ENCODE measurements at regions not wholly inside any gene's neighbourhood (a gene's known extent, or its start where the extent isn't known, plus 50 kb on each side); places are given as distances from the start of the nearest gene placed in this dataset.

GRCh38 chr1:104406728-104407127, 657.0 kb downstream of the AMY1C start:
- H3K4me1 ChIP-seq (ENCODE audit: insufficient read depth): no peaks in the 10 kb centered on the region
- no peak overlapping the region for H3K4me3 ChIP-seq
- TF ChIP-seq CTCF (IDR thresholded peaks at IDR 0.05) (no peak), POLR2A (IDR thresholded peaks at IDR 0.05) (no peak), EP300 (IDR thresholded peaks at IDR 0.05) (no peak)
- no peaks in the 10 kb centered on the region for H3K27me3 ChIP-seq
- intact Hi-C loops (cut with DNase I): no loop called here
- 54 to 71% (median 58%) methylated on average over 2 of the region's 2 CpGs for whole genome bisulfite sequencing, 3 donors
- no peaks in the 10 kb centered on the region for H3K36me3 ChIP-seq
- no peaks in the 10 kb centered on the region for H3K9me3 ChIP-seq
- H3K27ac ChIP-seq: no peak overlapping the region
- DNase-seq: no peak

GRCh38 chr1:104408268-104408667, 658.6 kb downstream of the AMY1C start:
- H3K4me1 ChIP-seq (ENCODE audit: insufficient read depth): no peaks in the 10 kb centered on the region
- TF ChIP-seq POLR2A (IDR thresholded peaks at IDR 0.05) (no peak), CTCF (IDR thresholded peaks at IDR 0.05) (no peak), EP300 (IDR thresholded peaks at IDR 0.05) (no peak)
- H3K27ac ChIP-seq: no peak overlapping the region
- no peak for DNase-seq
- H3K27me3 ChIP-seq: no peaks in the 10 kb centered on the region
- no peak overlapping the region for H3K4me3 ChIP-seq
- intact Hi-C loops (cut with DNase I): no loop called here
- no peaks in the 10 kb centered on the region for H3K36me3 ChIP-seq
- no peaks in the 10 kb centered on the region for H3K9me3 ChIP-seq
- WGBS, 3 donors: 73 to 92% (median 86%) methylated on average over 8 of the region's 8 CpGs

- DNase-seq: no peak
- H3K36me3 ChIP-seq: no peaks in the 10 kb centered on the region
- TF ChIP-seq EP300 (IDR thresholded peaks at IDR 0.05): no peak
- no peak for TF ChIP-seq POLR2A (IDR thresholded peaks at IDR 0.05)
- TF ChIP-seq CTCF (IDR thresholded peaks at IDR 0.05): no peak
- no peaks in the 10 kb centered on the region for H3K4me1 ChIP-seq (ENCODE audit: insufficient read depth)
- no peak overlapping the region for H3K4me3 ChIP-seq
- intact Hi-C loops (cut with DNase I): no loop called here
- 73 to 98% (median 86%) methylated on average over 4 of the region's 4 CpGs for WGBS, 3 donors
- H3K27ac ChIP-seq: no peak overlapping the region
- H3K27me3 ChIP-seq: no peaks in the 10 kb centered on the region
- no peaks in the 10 kb centered on the region for H3K9me3 ChIP-seq
Measured at GRCh38 chr1:104435255-104435654, 685.6 kb downstream of the AMY1C start.

- H3K27me3 ChIP-seq: no peaks in the 10 kb centered on the region
- 91 to 98% (median 94%) methylated on average over 1 of the region's 1 CpG for WGBS, 3 donors
- no peak overlapping the region for H3K27ac ChIP-seq
- H3K4me3 ChIP-seq: no peak overlapping the region
- no peak for TF ChIP-seq EP300 (IDR thresholded peaks at IDR 0.05)
- no peaks in the 10 kb centered on the region for H3K9me3 ChIP-seq
- H3K4me1 ChIP-seq (ENCODE audit: insufficient read depth): no peaks in the 10 kb centered on the region
- intact Hi-C loops (cut with DNase I): no loop called here
- no peak for DNase-seq
- no peaks in the 10 kb centered on the region for H3K36me3 ChIP-seq
Measured at GRCh38 chr1:104440011-104440410, 690.3 kb downstream of the AMY1C start.

- TF ChIP-seq CTCF (IDR thresholded peaks at IDR 0.05) (no peak), POLR2A (IDR thresholded peaks at IDR 0.05) (no peak), EP300 (IDR thresholded peaks at IDR 0.05) (no peak)
- intact Hi-C loops (cut with DNase I): no loop called here
- H3K27ac ChIP-seq: no peak overlapping the region
- H3K9me3 ChIP-seq: peaks cover 0 to 7% of the 10 kb centered on the region in 2 donors
- no peaks in the 10 kb centered on the region for H3K27me3 ChIP-seq
- 81 to 95% (median 85%) methylated on average over 1 of the region's 1 CpG for WGBS, 3 donors
- no peaks in the 10 kb centered on the region for H3K36me3 ChIP-seq
- H3K4me1 ChIP-seq (ENCODE audit: insufficient read depth): no peaks in the 10 kb centered on the region
- no peak for DNase-seq
- no peak overlapping the region for H3K4me3 ChIP-seq
Measured at GRCh38 chr1:104456724-104457123, 707.0 kb downstream of the AMY1C start.
